Tibial nerve (tissue), 4 donors: ENCODE measurements at regions not wholly inside any gene's neighbourhood (a gene's known extent, or its start where the extent isn't known, plus 50 kb on each side); places are given as distances from the start of the nearest gene placed in this dataset.
A peak's percentile ranks its signal among the peaks of the same experiment; 100 is the strongest.

Source experiments
- DNase-seq, 2 donors: peaks; one replicate each; pipeline ENCODE4 v3.0.0-alpha.2; 2019; ENCODE audit warnings: low spot score in 2 of 2
- H3K27ac ChIP-seq, 4 donors: fragments of 200-600 bp; sonication (generic) in 3 of 4; one replicate each; pipeline ENCODE4 v1.5.1; 2017 to 2019; ENCODE audit warnings: mild to moderate bottlenecking in 1 of 4
- H3K27me3 ChIP-seq, 2 donors: fragments of 200-600 bp; sonication (generic) in 1 of 2; one replicate each; pipeline versions ENCODE4 v1.5.1 to v1.6.0; 2017 to 2019
- H3K36me3 ChIP-seq, 3 donors: fragments of 200-600 bp; sonication (generic); one replicate each; pipeline ENCODE4 v1.5.1; 2018 to 2019
- H3K4me1 ChIP-seq, 4 donors: fragments of 200-600 bp; sonication (generic) in 3 of 4; one replicate each; pipeline ENCODE4 v1.5.1; 2017 to 2019
- H3K4me3 ChIP-seq, 4 donors: fragments of 200-600 bp; sonication (generic) in 3 of 4; one replicate each; pipeline ENCODE4 v1.5.1; 2017 to 2019; ENCODE audit warnings: mild to moderate bottlenecking in 1 of 4, moderate library complexity in 1 of 4
- H3K9me3 ChIP-seq, 4 donors: fragments of 200-600 bp; sonication (generic) in 3 of 4; one replicate each; pipeline ENCODE4 v1.5.1; 2017 to 2019
- CTCF ChIP-seq, 5 experiments: fragments of 200-600 bp in 3 of 5; fragments of 450-650 bp in 2 of 5; sonication (generic) in 3 of 5; IDR thresholded peaks; one replicate each; pipeline ENCODE4 v1.5.1; 2016 to 2019; ENCODE audit warnings: antibody characterized with exemption in 5 of 5, mild to moderate bottlenecking in 3 of 5, moderate library complexity in 2 of 5
- EP300 ChIP-seq, 2 donors: sonication (generic); formaldehyde crosslinking; IDR thresholded peaks; one replicate each; pipeline ENCODE4 v1.6.1; 2017; ENCODE audit warnings: antibody characterized with exemption in 2 of 2, mild to moderate bottlenecking in 1 of 2
- POLR2A ChIP-seq, 2 donors: fragments of 450-650 bp; IDR thresholded peaks; one replicate each; pipeline ENCODE4 v1.6.1; 2017; ENCODE audit warnings: antibody characterized with exemption in 2 of 2, mild to moderate bottlenecking in 2 of 2, moderate library complexity in 2 of 2
- WGBS, 2 donors: methylation state at CpG; one replicate each; pipeline ENCODE4 v1.1.5; 2018; 5-methylcytosine and 5-hydroxymethylcytosine counted together

- TF ChIP-seq CTCF (IDR thresholded peaks at IDR 0.05) (no peak), POLR2A (IDR thresholded peaks at IDR 0.05) (no peak), EP300 (IDR thresholded peaks at IDR 0.05) (no peak)
- no peak for DNase-seq
- H3K4me1 ChIP-seq, result no peaks in the 10 kb centered on the region
- WGBS, 2 donors, result 39 to 47% methylated on average over 11 of the region's 11 CpGs
- no peak overlapping the region for H3K4me3 ChIP-seq
- no peak overlapping the region for H3K27ac ChIP-seq
- H3K36me3 ChIP-seq, result no peaks in the 10 kb centered on the region
- H3K9me3 ChIP-seq, result peaks cover 0 to 10% (median 0%) of the 10 kb centered on the region in 4 donors
- no peaks in the 10 kb centered on the region for H3K27me3 ChIP-seq
These were observed 162.9 kb upstream of the AGAP1 start for GRCh38 chr2:235330775-235331451.

DNA sequence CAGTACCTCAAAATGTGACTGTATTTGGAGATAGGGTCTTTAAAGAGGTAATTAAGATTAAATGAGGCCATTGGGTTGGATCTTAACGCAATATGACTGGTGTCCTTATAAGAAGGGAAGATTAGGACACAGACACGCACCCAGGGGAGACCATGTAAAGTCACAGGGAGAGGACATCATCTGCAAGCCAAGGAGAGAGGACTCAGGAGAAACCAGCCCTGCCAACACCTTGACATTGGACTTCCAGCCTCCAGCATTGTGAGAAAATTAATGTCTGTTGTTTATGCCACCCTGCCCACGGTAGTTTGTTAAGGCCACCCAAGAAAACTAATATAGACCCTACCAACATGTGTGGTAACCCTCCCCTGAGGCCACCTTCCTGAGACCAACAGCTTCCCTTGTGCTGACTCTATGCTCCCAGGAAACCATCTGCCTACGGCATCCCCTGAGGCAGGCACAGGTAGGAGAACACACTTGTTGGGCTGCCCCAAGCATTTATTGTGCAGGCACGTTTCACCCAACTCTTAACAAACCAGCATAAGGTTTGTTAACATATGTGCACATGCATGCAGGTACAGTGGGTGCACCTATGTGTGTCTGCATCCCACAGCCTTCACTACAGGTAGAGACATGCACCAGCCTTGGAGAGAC lies 161.5 kb upstream of the AGAP1 start:
- 92 to 95% methylated on average over 5 of the region's 5 CpGs for WGBS, 2 donors
- DNase-seq, result no peak

GRCh38 chr2:235333076-235333475 lies 160.8 kb upstream of the AGAP1 start:
- no peak for DNase-seq
- 62 to 71% methylated on average over 5 of the region's 5 CpGs for WGBS, 2 donors
- no peak overlapping the region for H3K27ac ChIP-seq
- no peaks in the 10 kb centered on the region for H3K36me3 ChIP-seq
- no peaks in the 10 kb centered on the region for H3K4me1 ChIP-seq
- no peak overlapping the region for H3K4me3 ChIP-seq
- H3K27me3 ChIP-seq, result no peaks in the 10 kb centered on the region
- TF ChIP-seq EP300 (IDR thresholded peaks at IDR 0.05), result no peak
- no peak for TF ChIP-seq CTCF (IDR thresholded peaks at IDR 0.05)
- TF ChIP-seq POLR2A (IDR thresholded peaks at IDR 0.05), result no peak
- H3K9me3 ChIP-seq, result peaks cover 0 to 18% (median under 1%) of the 10 kb centered on the region in 4 donors

More for the DNA sequence above, 161.5 kb upstream of the AGAP1 start:
- no peaks in the 10 kb centered on the region for H3K27me3 ChIP-seq
- no peaks in the 10 kb centered on the region for H3K4me1 ChIP-seq
- no peaks in the 10 kb centered on the region for H3K36me3 ChIP-seq
- no peak for TF ChIP-seq POLR2A (IDR thresholded peaks at IDR 0.05)
- TF ChIP-seq CTCF (IDR thresholded peaks at IDR 0.05), result no peak
- no peak for TF ChIP-seq EP300 (IDR thresholded peaks at IDR 0.05)
- no peak overlapping the region for H3K4me3 ChIP-seq
- peaks cover 0 to 11% (median 0%) of the 10 kb centered on the region in 4 donors for H3K9me3 ChIP-seq
- no peak overlapping the region for H3K27ac ChIP-seq

DNA sequence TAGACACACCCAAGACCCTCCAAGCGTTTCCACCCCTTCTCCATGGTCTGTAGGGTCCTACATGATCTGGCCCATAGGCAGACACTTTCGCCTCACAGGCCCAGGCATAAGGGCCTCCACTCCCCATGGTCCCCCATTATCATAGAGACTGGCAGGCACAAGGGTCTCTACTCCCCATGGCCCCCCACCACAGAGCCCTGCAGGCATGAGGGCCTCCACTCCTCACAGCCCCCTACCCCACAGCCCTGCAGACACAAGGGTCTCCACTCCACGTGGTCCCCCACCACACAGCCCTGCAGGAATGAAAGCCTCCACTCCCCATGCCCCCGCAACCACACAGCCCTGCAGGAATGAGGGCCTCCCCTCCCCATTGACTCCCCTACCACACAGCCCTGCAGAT lies 159.7 kb upstream of the AGAP1 start:
- peaks cover 0 to 28% (median 3%) of the 10 kb centered on the region in 4 donors for H3K9me3 ChIP-seq
- H3K4me1 ChIP-seq, result no peaks in the 10 kb centered on the region
- no peak overlapping the region for H3K4me3 ChIP-seq
- WGBS, 2 donors, result 72 to 77% methylated on average over 4 of the region's 4 CpGs
- H3K27ac ChIP-seq, result no peak overlapping the region
- DNase-seq, result no peak
- no peaks in the 10 kb centered on the region for H3K36me3 ChIP-seq
- TF ChIP-seq EP300 (IDR thresholded peaks at IDR 0.05) (no peak), POLR2A (IDR thresholded peaks at IDR 0.05) (no peak), CTCF (IDR thresholded peaks at IDR 0.05) (no peak)
- H3K27me3 ChIP-seq, result no peaks in the 10 kb centered on the region

GRCh38 chr2:235343156-235343774 lies 150.6 kb upstream of the AGAP1 start:
- WGBS, 2 donors, result 68 to 73% methylated on average over 9 of the region's 9 CpGs
- no peak for DNase-seq
- Histone ChIP-seq H3K36me3 (no peaks in the 10 kb centered on the region), H3K27me3 (no peaks in the 10 kb centered on the region), H3K4me3 (no peak overlapping the region), H3K9me3 (peaks cover 0 to 14% (median 1%) of the 10 kb centered on the region in 4 donors), H3K27ac (peak overlapping the region in 2 of 4 donors; percentile 19 to 59), H3K4me1 (peaks cover 0 to 10% (median 0%) of the 10 kb centered on the region in 4 donors)
- TF ChIP-seq EP300 (IDR thresholded peaks at IDR 0.05), result no peak
- no peak for TF ChIP-seq CTCF (IDR thresholded peaks at IDR 0.05)
- no peak for TF ChIP-seq POLR2A (IDR thresholded peaks at IDR 0.05)
